ENCODE measurements at regions not wholly inside any gene's neighbourhood (a gene's known extent, or its start where the extent isn't known, plus 50 kb on each side); places are given as distances from the start of the nearest gene placed in this dataset.

GRCh38 chr2:2874805-2875204 is 502.8 kb downstream of the EIPR1 start:
- no peaks in the 10 kb centered on the region for H3K36me3 ChIP-seq (replicated peaks in 1 of 2; ENCODE audit: control insufficient read depth in 1 of 2, insufficient read depth in 2 of 2, low read length in 1 of 2)
- no peak for DNase-seq
- H4K20me1 ChIP-seq (ENCODE audit: insufficient read depth): no peaks in the 10 kb centered on the region
- H3K27me3 ChIP-seq (ENCODE audit: insufficient read depth): no peaks in the 10 kb centered on the region
- no peaks in the 10 kb centered on the region for H3K9me3 ChIP-seq
- ChIA-PET CTCF (interaction anchor here (0.6 to 1.1 kb wide), 4 partner anchors 29 to 97 kb away, joined by 3 to 4 read pairs (median 3); no protein-coding TSS in a partner anchor), POLR2A (interaction anchor here (0.6 kb wide), 1 partner anchor 157 kb away, joined by 4 read pairs; no protein-coding TSS in a partner anchor)
- no peak overlapping the region for H2AFZ ChIP-seq (ENCODE audit: low read depth)
- H3K27ac ChIP-seq (ENCODE audit: low read depth in 2 of 2, low read length in 1 of 2): no peak overlapping the region
- WGBS (ENCODE audit: low lambda C conversion rate): 53% methylated on average over 11 of the region's 12 CpGs
- H3F3A ChIP-seq (replicated peaks; ENCODE audit: insufficient read depth): no peaks in the 10 kb centered on the region
- H3K9ac ChIP-seq: no peak overlapping the region
- H3K4me2 ChIP-seq: no peak overlapping the region
- H3K4me3 ChIP-seq (ENCODE audit: low read depth in 2 of 2, low read length in 1 of 2): no peak overlapping the region
- H3K9me2 ChIP-seq: no peaks in the 10 kb centered on the region
- no peak for TF ChIP-seq CHD2 (IDR thresholded peaks at IDR 0.05; ENCODE audit: low read length, partially characterized antibody)
- TF ChIP-seq, protein P1, sequence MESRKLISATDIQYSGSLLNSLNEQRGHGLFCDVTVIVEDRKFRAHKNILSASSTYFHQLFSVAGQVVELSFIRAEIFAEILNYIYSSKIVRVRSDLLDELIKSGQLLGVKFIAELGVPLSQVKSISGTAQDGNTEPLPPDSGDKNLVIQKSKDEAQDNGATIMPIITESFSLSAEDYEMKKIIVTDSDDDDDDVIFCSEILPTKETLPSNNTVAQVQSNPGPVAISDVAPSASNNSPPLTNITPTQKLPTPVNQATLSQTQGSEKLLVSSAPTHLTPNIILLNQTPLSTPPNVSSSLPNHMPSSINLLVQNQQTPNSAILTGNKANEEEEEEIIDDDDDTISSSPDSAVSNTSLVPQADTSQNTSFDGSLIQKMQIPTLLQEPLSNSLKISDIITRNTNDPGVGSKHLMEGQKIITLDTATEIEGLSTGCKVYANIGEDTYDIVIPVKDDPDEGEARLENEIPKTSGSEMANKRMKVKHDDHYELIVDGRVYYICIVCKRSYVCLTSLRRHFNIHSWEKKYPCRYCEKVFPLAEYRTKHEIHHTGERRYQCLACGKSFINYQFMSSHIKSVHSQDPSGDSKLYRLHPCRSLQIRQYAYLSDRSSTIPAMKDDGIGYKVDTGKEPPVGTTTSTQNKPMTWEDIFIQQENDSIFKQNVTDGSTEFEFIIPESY (IDR thresholded peaks at IDR 0.05; ENCODE audit: borderline replicate concordance, low read depth): no peak
- TF ChIP-seq RCOR1 (IDR thresholded peaks at IDR 0.05; ENCODE audit: low read length): no peak
- no peak for TF ChIP-seq REST (IDR thresholded peaks at IDR 0.05; ENCODE audit: low read depth, low read length)
- no peak for TF ChIP-seq GATA2 (CRISPR knock-in tag; IDR thresholded peaks at IDR 0.05)
- no peaks in the 10 kb centered on the region for H3K79me2 ChIP-seq (ENCODE audit: insufficient read depth)
- peaks cover 0 to 30% of the 10 kb centered on the region in 2 experiments; a peak in 2 of 4 replicates for H3K4me1 ChIP-seq (ENCODE audit: control insufficient read depth in 1 of 2, insufficient read depth in 2 of 2, low read depth in 1 of 2, low read length in 1 of 2)

DNA sequence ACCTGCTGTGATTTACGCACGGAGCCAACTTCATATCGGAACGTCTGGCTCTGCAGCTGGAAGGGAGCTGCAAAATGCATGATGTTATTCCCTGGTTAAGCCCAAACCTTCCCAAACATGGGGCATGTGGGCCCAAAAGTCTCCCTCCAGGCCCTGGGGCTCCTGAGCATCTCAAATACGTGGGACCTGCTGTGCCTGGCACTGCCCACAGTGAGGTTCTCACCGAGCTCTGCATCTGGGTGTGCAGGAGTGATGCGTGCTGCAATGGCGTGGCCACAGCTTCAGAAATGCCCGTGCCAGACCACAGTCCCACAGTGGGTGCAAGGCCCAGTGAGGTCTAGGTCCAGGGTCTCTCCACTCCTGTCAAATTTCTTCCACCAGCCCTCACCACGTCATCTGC is 503.3 kb downstream of the EIPR1 start:
- H3K79me2 ChIP-seq (ENCODE audit: insufficient read depth): no peaks in the 10 kb centered on the region
- no peaks in the 10 kb centered on the region for H3F3A ChIP-seq (replicated peaks; ENCODE audit: insufficient read depth)
- ChIA-PET CTCF (interaction anchor here (0.6 to 1.1 kb wide), 4 partner anchors 30 to 97 kb away, joined by 3 to 4 read pairs (median 3); no protein-coding TSS in a partner anchor), POLR2A (no interaction called here)
- H3K4me1 ChIP-seq (ENCODE audit: control insufficient read depth in 1 of 2, insufficient read depth in 2 of 2, low read depth in 1 of 2, low read length in 1 of 2): peaks cover 0 to 33% of the 10 kb centered on the region in 2 experiments; a peak in 2 of 4 replicates
- H3K4me2 ChIP-seq: no peak overlapping the region
- H3K9ac ChIP-seq: no peak overlapping the region
- DNase-seq: no peak
- no peak overlapping the region for H3K4me3 ChIP-seq (ENCODE audit: low read depth in 2 of 2, low read length in 1 of 2)
- no peaks in the 10 kb centered on the region for H4K20me1 ChIP-seq (ENCODE audit: insufficient read depth)
- H3K9me3 ChIP-seq: no peaks in the 10 kb centered on the region
- no peak overlapping the region for H2AFZ ChIP-seq (ENCODE audit: low read depth)
- no peaks in the 10 kb centered on the region for H3K27me3 ChIP-seq (ENCODE audit: insufficient read depth)
- no peaks in the 10 kb centered on the region for H3K36me3 ChIP-seq (replicated peaks in 1 of 2; ENCODE audit: control insufficient read depth in 1 of 2, insufficient read depth in 2 of 2, low read length in 1 of 2)
- H3K9me2 ChIP-seq: no peaks in the 10 kb centered on the region
- no peak overlapping the region for H3K27ac ChIP-seq (ENCODE audit: low read depth in 2 of 2, low read length in 1 of 2)
- WGBS (ENCODE audit: low lambda C conversion rate): 52% methylated on average over 8 of the region's 10 CpGs
- no peak for TF ChIP-seq GABPA (IDR thresholded peaks at IDR 0.05; ENCODE audit: low read depth)
- TF ChIP-seq, protein P2, sequence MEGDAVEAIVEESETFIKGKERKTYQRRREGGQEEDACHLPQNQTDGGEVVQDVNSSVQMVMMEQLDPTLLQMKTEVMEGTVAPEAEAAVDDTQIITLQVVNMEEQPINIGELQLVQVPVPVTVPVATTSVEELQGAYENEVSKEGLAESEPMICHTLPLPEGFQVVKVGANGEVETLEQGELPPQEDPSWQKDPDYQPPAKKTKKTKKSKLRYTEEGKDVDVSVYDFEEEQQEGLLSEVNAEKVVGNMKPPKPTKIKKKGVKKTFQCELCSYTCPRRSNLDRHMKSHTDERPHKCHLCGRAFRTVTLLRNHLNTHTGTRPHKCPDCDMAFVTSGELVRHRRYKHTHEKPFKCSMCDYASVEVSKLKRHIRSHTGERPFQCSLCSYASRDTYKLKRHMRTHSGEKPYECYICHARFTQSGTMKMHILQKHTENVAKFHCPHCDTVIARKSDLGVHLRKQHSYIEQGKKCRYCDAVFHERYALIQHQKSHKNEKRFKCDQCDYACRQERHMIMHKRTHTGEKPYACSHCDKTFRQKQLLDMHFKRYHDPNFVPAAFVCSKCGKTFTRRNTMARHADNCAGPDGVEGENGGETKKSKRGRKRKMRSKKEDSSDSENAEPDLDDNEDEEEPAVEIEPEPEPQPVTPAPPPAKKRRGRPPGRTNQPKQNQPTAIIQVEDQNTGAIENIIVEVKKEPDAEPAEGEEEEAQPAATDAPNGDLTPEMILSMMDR (IDR thresholded peaks at IDR 0.05): no peak
- TF ChIP-seq EP300 (IDR thresholded peaks at IDR 0.05; ENCODE audit: borderline replicate concordance in 1 of 2, low read depth in 1 of 2, low read length in 1 of 2): no peak
- no peak for TF ChIP-seq GATA2 (CRISPR knock-in tag; IDR thresholded peaks at IDR 0.05)
- no peak for TF ChIP-seq REST (IDR thresholded peaks at IDR 0.05; ENCODE audit: low read depth, low read length)
- TF ChIP-seq ELF1 (IDR thresholded peaks at IDR 0.05): no peak
- TF ChIP-seq TAF1 (IDR thresholded peaks at IDR 0.05; ENCODE audit: borderline replicate concordance, low read depth, low read length): no peak
- no peak for TF ChIP-seq JUND (IDR thresholded peaks at IDR 0.05)
- TF ChIP-seq TCF12 (IDR thresholded peaks at IDR 0.05): no peak
- no peak for TF ChIP-seq POLR2AphosphoS5 (IDR thresholded peaks at IDR 0.05; ENCODE audit: low read depth, low read length)
- TF ChIP-seq RFX5 (IDR thresholded peaks at IDR 0.05; ENCODE audit: low read length): no peak
- TF ChIP-seq SIN3A (IDR thresholded peaks at IDR 0.05; ENCODE audit: borderline replicate concordance, low read depth, low read length): no peak
- TF ChIP-seq RCOR1 (IDR thresholded peaks at IDR 0.05; ENCODE audit: low read length): no peak
- TF ChIP-seq MEF2A (IDR thresholded peaks at IDR 0.05; ENCODE audit: borderline replicate concordance, low read depth): no peak
